Ishikawa (cell line): ENCODE measurements at regions not wholly inside any gene's neighbourhood (a gene's known extent, or its start where the extent isn't known, plus 50 kb on each side); places are given as distances from the start of the nearest gene placed in this dataset.

Source experiments
- CEBPB ChIP-seq: IDR thresholded peaks from 2 replicates; pipeline ENCODE4 v1.6.1; 2012
- CREB1 ChIP-seq: IDR thresholded peaks from 2 replicates; pipeline ENCODE4 v1.6.1; 2012; ENCODE audit warnings: low read depth
- EGR1 ChIP-seq: IDR thresholded peaks from 2 replicates; pipeline ENCODE4 v1.6.1; 2012
- EP300 ChIP-seq: IDR thresholded peaks from 2 replicates; pipeline ENCODE4 v1.6.1; 2012; ENCODE audit warnings: borderline replicate concordance
- FOXM1 ChIP-seq: IDR thresholded peaks from 2 replicates; pipeline ENCODE4 v1.6.1; 2012; ENCODE audit warnings: low read depth, borderline replicate concordance
- MAX ChIP-seq: IDR thresholded peaks from 2 replicates; pipeline ENCODE4 v1.6.1; 2012
- NFIC ChIP-seq: IDR thresholded peaks from 2 replicates; pipeline ENCODE4 v1.6.1; 2012
- RAD21 ChIP-seq: IDR thresholded peaks from 2 replicates; pipeline ENCODE4 v1.6.1; 2012; ENCODE audit warnings: low read depth
- TAF1 ChIP-seq: IDR thresholded peaks from 2 replicates; pipeline ENCODE4 v1.6.1; 2012; ENCODE audit warnings: low read depth, mild to moderate bottlenecking
- TCF12 ChIP-seq: IDR thresholded peaks from 2 replicates; pipeline ENCODE4 v1.6.1; 2012; ENCODE audit warnings: low read depth
- USF1 ChIP-seq: IDR thresholded peaks from 2 replicates; pipeline ENCODE4 v1.6.1; 2012
- YY1 ChIP-seq: IDR thresholded peaks from 2 replicates; pipeline ENCODE4 v1.6.1; 2012; ENCODE audit warnings: low read depth
- ZBTB7A ChIP-seq: IDR thresholded peaks from 2 replicates; pipeline ENCODE4 v1.6.1; 2012; ENCODE audit warnings: low read depth
- TF ChIP-seq, protein P1 (sequence below): IDR thresholded peaks from 2 replicates; pipeline ENCODE4 v1.6.1; 2012; ENCODE audit warnings: low read depth, mild to moderate bottlenecking

DNA sequence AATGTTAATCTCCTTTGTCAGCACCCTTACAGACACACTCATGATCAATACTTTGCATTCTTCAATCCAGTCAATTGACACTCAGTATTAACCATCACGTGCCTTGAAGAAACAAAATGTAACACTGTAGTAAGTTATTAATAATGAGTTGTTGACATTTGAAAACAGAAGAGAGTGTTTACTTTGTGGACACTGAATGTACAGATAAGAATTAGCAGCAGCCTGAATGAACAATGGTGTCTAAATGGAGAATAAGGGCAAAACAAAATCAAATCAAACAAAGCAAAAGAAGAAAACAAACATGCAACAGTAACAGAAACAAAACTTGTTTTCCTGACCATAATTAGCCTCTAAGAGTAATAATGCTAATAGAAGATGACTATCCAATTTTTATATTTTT is 1191.1 kb upstream of the MIR17HG start:
- TF ChIP-seq CEBPB, result no peak
- TF ChIP-seq, protein P1, sequence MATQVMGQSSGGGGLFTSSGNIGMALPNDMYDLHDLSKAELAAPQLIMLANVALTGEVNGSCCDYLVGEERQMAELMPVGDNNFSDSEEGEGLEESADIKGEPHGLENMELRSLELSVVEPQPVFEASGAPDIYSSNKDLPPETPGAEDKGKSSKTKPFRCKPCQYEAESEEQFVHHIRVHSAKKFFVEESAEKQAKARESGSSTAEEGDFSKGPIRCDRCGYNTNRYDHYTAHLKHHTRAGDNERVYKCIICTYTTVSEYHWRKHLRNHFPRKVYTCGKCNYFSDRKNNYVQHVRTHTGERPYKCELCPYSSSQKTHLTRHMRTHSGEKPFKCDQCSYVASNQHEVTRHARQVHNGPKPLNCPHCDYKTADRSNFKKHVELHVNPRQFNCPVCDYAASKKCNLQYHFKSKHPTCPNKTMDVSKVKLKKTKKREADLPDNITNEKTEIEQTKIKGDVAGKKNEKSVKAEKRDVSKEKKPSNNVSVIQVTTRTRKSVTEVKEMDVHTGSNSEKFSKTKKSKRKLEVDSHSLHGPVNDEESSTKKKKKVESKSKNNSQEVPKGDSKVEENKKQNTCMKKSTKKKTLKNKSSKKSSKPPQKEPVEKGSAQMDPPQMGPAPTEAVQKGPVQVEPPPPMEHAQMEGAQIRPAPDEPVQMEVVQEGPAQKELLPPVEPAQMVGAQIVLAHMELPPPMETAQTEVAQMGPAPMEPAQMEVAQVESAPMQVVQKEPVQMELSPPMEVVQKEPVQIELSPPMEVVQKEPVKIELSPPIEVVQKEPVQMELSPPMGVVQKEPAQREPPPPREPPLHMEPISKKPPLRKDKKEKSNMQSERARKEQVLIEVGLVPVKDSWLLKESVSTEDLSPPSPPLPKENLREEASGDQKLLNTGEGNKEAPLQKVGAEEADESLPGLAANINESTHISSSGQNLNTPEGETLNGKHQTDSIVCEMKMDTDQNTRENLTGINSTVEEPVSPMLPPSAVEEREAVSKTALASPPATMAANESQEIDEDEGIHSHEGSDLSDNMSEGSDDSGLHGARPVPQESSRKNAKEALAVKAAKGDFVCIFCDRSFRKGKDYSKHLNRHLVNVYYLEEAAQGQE, result no peak
- no peak for TF ChIP-seq FOXM1
- TF ChIP-seq EP300, result no peak
- TF ChIP-seq ZBTB7A, result no peak
- no peak for TF ChIP-seq YY1
- no peak for TF ChIP-seq TAF1
- TF ChIP-seq USF1, result no peak
- TF ChIP-seq NFIC, result no peak
- no peak for TF ChIP-seq RAD21
- TF ChIP-seq EGR1, result no peak
- no peak for TF ChIP-seq MAX

- TF ChIP-seq RAD21 (no peak), TAF1 (no peak)
These were observed 1178.5 kb upstream of the MIR17HG start for GRCh38 chr13:90168953-90169352.

GRCh38 chr13:90170208-90170607 is 1177.3 kb upstream of the MIR17HG start:
- TF ChIP-seq EGR1 (no peak), MAX (no peak), CREB1 (no peak), NFIC (no peak), CEBPB (no peak), FOXM1 (no peak), USF1 (no peak), RAD21 (no peak), ZBTB7A (no peak), TCF12 (no peak)
- TF ChIP-seq, protein P1, result no peak

- TF ChIP-seq RAD21, result no peak
- TF ChIP-seq EP300, result no peak
- TF ChIP-seq FOXM1, result no peak
- TF ChIP-seq, protein P1, result no peak
- no peak for TF ChIP-seq YY1
- TF ChIP-seq ZBTB7A, result no peak
- no peak for TF ChIP-seq TAF1
- TF ChIP-seq USF1, result no peak
- no peak for TF ChIP-seq CREB1
- TF ChIP-seq MAX, result no peak
- no peak for TF ChIP-seq EGR1
These were observed 1175.8 kb upstream of the MIR17HG start for GRCh38 chr13:90171649-90172048.

- no peak for TF ChIP-seq EP300
- TF ChIP-seq YY1, result no peak
- no peak for TF ChIP-seq TAF1
- TF ChIP-seq USF1, result no peak
- TF ChIP-seq, protein P1, result no peak
- no peak for TF ChIP-seq ZBTB7A
These were observed 1170.0 kb upstream of the MIR17HG start for GRCh38 chr13:90177512-90177911.
